Smooth muscle cell (in vitro differentiated cells): ENCODE measurements at regions not wholly inside any gene's neighbourhood (a gene's known extent, or its start where the extent isn't known, plus 50 kb on each side); places are given as distances from the start of the nearest gene placed in this dataset.
A peak's percentile ranks its signal among the peaks of the same experiment; 100 is the strongest.

Experiments used
- DNase-seq: peaks from one replicate; lab custom pipeline; 2025; ENCODE audit not compliant: unreplicated experiment; lab: John Stamatoyannopoulos, UW
- H2AFZ ChIP-seq: fragments of 200-600 bp; sonication (generic); 2 replicates; pipeline ENCODE4 v1.6.0; 2016; ENCODE audit warnings: antibody characterized with exemption, low read depth, mild to moderate bottlenecking
- H3F3A ChIP-seq: fragments of 200-600 bp; sonication (generic); 2 replicates; pipeline ENCODE4 v1.6.0; 2017; ENCODE audit warnings: antibody characterized with exemption, low read depth
- H3K27ac ChIP-seq: fragments of 200-600 bp; sonication (generic); 2 replicates; pipeline ENCODE4 v1.5.1; 2016; ENCODE audit warnings: low read depth, mild to moderate bottlenecking
- H3K27me3 ChIP-seq: fragments of 200-600 bp; sonication (generic); 2 replicates; pipeline ENCODE4 v1.6.1; 2016; ENCODE audit warnings: low read depth, mild to moderate bottlenecking
- H3K36me3 ChIP-seq: fragments of 200-600 bp; sonication (generic); 2 replicates; pipeline ENCODE4 v1.5.1; 2016; ENCODE audit warnings: low read depth
- H3K4me1 ChIP-seq: fragments of 200-600 bp; sonication (generic); 2 replicates; pipeline ENCODE4 v1.5.1; 2016; ENCODE audit warnings: low read depth
- H3K4me2 ChIP-seq: fragments of 200-600 bp; sonication (generic); 2 replicates; pipeline ENCODE4 v1.6.0; 2016; ENCODE audit warnings: mild to moderate bottlenecking
- H3K4me3 ChIP-seq: fragments of 200-600 bp; sonication (generic); 2 replicates; pipeline ENCODE4 v1.5.1; 2016; ENCODE audit warnings: mild to moderate bottlenecking
- H3K79me2 ChIP-seq: fragments of 200-600 bp; sonication (generic); 2 replicates; pipeline ENCODE4 v1.6.0; 2016; ENCODE audit warnings: low read depth, mild to moderate bottlenecking
- H3K9ac ChIP-seq: fragments of 200-600 bp; sonication (generic); 2 replicates; pipeline ENCODE4 v1.6.0; 2016; ENCODE audit warnings: low read depth
- H3K9me3 ChIP-seq: fragments of 200-600 bp; sonication (generic); replicated peaks from 2 replicates; pipeline ENCODE4 v1.5.1; 2016; ENCODE audit warnings: low read depth
- H4K20me1 ChIP-seq: fragments of 200-600 bp; sonication (generic); 2 replicates; pipeline ENCODE4 v1.6.0; 2016; ENCODE audit warnings: low read depth
- CTCF ChIP-seq: fragments of 200-600 bp; sonication (generic); IDR thresholded peaks from 2 replicates; pipeline ENCODE4 v1.5.1; 2017; ENCODE audit warnings: borderline replicate concordance, mild to moderate bottlenecking, antibody characterized with exemption; ENCODE audit not compliant: insufficient read depth, poor library complexity, severe bottlenecking
- WGBS: methylation state at CpG from one replicate; pipeline ENCODE4 v1.1.7; 2016; ENCODE audit warnings: low lambda C conversion rate; 5-methylcytosine and 5-hydroxymethylcytosine counted together

GRCh38 chr17:71379512-71379911, 741.3 kb upstream of the SOX9 start:
- TF ChIP-seq CTCF = no peak
- no peaks in the 10 kb centered on the region for H3K9me3 ChIP-seq
- H3F3A ChIP-seq = peaks cover 18% of the 10 kb centered on the region
- H3K27me3 ChIP-seq = no peaks in the 10 kb centered on the region
- no peak for DNase-seq
- no peak overlapping the region for H3K4me3 ChIP-seq
- no peak overlapping the region for H2AFZ ChIP-seq
- H4K20me1 ChIP-seq = no peaks in the 10 kb centered on the region
- no peaks in the 10 kb centered on the region for H3K79me2 ChIP-seq
- H3K4me1 ChIP-seq = no peaks in the 10 kb centered on the region
- H3K9ac ChIP-seq = no peak overlapping the region
- H3K27ac ChIP-seq = peak overlapping the region; percentile 11
- H3K36me3 ChIP-seq = no peaks in the 10 kb centered on the region
- H3K4me2 ChIP-seq = no peak overlapping the region

- no peak for DNase-seq
- TF ChIP-seq CTCF = no peak
- Histone ChIP-seq H3K4me1 (no peaks in the 10 kb centered on the region), H3F3A (peaks cover 18% of the 10 kb centered on the region), H3K4me3 (no peak overlapping the region), H2AFZ (no peak overlapping the region), H3K9ac (no peak overlapping the region), H3K9me3 (no peaks in the 10 kb centered on the region), H4K20me1 (no peaks in the 10 kb centered on the region), H3K79me2 (no peaks in the 10 kb centered on the region), H3K27me3 (no peaks in the 10 kb centered on the region), H3K4me2 (peak overlapping the region; percentile 3), H3K36me3 (no peaks in the 10 kb centered on the region), H3K27ac (peak overlapping the region; percentile 11)
- 34% methylated on average over 3 of the region's 3 CpGs for WGBS
Observed at GRCh38 chr17:71380535-71380934, 740.3 kb upstream of the SOX9 start.

GRCh38 chr17:71380936-71381335, 739.9 kb upstream of the SOX9 start:
- no peaks in the 10 kb centered on the region for H3K79me2 ChIP-seq
- H3F3A ChIP-seq = peaks cover 18% of the 10 kb centered on the region
- no peaks in the 10 kb centered on the region for H3K4me1 ChIP-seq
- peak overlapping the region; percentile 11 for H3K27ac ChIP-seq
- no peaks in the 10 kb centered on the region for H4K20me1 ChIP-seq
- no peak overlapping the region for H3K9ac ChIP-seq
- no peak overlapping the region for H2AFZ ChIP-seq
- no peaks in the 10 kb centered on the region for H3K9me3 ChIP-seq
- no peak overlapping the region for H3K4me3 ChIP-seq
- no peaks in the 10 kb centered on the region for H3K27me3 ChIP-seq
- no peak for DNase-seq
- peak overlapping the region; percentile 3 for H3K4me2 ChIP-seq
- no peaks in the 10 kb centered on the region for H3K36me3 ChIP-seq
- WGBS = 16% methylated on average over 2 of the region's 2 CpGs
- no peak for TF ChIP-seq CTCF

GRCh38 chr17:71383091-71383490, 737.7 kb upstream of the SOX9 start:
- no peak overlapping the region for H3K4me3 ChIP-seq
- H3K27ac ChIP-seq = no peak overlapping the region
- H3K4me2 ChIP-seq = no peak overlapping the region
- 94% methylated on average over 2 of the region's 2 CpGs for WGBS
- no peaks in the 10 kb centered on the region for H3K9me3 ChIP-seq
- H3K27me3 ChIP-seq = no peaks in the 10 kb centered on the region
- H3F3A ChIP-seq = peaks cover 18% of the 10 kb centered on the region
- DNase-seq = no peak
- no peaks in the 10 kb centered on the region for H4K20me1 ChIP-seq
- H3K9ac ChIP-seq = no peak overlapping the region
- no peaks in the 10 kb centered on the region for H3K36me3 ChIP-seq
- H3K79me2 ChIP-seq = no peaks in the 10 kb centered on the region
- no peaks in the 10 kb centered on the region for H3K4me1 ChIP-seq
- no peak for TF ChIP-seq CTCF
- H2AFZ ChIP-seq = no peak overlapping the region
